Fibroblast of skin of left quadriceps (primary cell): ENCODE measurements at regions not wholly inside any gene's neighbourhood (a gene's known extent, or its start where the extent isn't known, plus 50 kb on each side); places are given as distances from the start of the nearest gene placed in this dataset.

Source experiments
- DNase-seq, 2 experiments: peaks; one replicate each; pipeline ENCODE4 v3.0.0-alpha.2; 2013; ENCODE audit warnings: low read depth in 2 of 2

DNA sequence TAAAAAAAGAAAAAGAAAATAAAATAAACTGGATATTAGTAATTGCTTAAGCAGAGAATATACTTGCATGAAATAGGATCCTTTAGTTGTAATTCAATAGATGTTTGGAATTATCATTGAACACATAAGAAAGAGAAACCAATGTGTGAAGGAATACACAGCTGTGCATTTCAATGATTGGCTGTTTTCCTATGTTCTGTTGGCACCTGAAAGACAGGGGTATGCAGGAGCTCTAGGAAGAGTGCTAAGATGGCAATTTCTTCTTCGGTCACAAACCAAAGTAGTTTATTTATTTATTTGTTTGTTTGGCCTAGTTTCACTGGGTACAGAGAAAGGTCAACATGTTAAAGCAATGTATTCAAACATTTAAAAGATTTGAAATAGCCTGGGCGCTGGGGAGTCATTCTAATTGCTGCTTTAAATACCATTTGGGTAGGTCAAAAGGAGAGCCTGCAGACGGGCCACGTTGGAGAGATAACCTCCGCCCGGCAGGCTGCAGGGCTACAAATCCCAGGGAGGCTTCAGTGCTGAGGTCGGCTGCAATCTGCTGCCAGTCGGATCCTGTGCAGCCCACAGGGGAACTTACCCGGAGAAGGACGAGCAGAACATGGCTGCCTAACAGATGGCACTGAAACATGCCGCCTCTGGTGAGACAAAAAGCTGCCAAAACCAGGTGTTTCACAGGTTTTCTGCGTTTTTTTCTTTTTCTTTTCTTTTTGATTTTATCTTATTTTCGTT is 154.2 kb upstream of the TYRP1 start:
- DNase-seq = no peak

DNA sequence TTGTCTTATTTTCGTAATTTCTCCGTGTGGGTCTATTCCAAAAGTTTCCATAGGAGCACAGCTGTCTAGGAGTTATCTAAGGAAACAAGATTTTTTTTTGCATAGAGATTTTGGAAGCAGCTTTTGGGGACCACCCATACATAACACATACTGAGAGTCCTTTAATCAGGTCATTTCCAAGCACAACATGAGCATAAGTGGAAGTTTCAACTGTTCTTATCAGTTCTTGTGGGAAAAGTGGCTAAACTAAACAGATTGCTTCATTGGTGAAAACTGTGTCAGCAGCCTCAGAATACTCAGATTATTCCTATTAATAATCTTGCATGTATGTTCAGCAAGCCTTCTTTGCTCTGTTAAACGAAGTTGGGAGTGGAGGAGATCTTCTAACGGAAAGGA is 153.6 kb upstream of the TYRP1 start:
- DNase-seq = no peak

DNA sequence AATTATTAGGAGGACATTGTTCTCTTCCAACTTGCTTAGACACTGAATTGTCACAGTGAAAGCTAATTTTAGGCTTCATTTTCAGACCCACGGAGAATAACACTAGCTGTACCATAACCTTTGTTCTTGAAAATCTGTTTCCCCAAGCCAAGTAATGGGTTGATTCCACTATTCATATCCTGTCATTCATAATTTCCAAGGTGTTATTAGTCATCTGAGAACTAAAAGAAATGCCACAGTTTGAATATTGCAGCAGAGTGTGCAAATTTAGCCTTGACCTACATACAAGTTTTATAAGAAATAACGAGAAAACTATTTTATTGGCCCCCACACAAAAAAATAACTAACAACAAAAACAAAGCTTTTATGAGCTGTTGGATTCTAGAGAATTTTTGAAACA is 148.5 kb upstream of the TYRP1 start:
- DNase-seq = no peak

DNA sequence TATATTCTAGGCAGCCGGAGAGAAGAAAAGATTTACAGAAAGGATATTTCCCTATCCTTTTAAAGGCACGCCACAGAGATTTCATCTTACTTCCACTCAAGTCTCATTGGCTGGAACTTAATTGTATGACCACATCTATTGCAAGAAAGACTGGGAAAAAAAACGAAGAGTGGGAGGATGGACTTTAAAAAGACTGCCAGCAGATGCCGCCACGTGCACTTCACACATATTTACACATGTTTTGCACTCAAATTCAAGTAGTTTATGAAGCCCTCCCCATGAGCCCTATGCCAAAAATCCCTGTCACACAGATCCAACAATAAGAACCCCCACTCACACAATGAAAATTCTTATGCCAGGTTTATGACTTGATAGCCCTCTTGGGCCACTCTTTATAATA is 138.5 kb upstream of the TYRP1 start:
- DNase-seq = no peak

DNA sequence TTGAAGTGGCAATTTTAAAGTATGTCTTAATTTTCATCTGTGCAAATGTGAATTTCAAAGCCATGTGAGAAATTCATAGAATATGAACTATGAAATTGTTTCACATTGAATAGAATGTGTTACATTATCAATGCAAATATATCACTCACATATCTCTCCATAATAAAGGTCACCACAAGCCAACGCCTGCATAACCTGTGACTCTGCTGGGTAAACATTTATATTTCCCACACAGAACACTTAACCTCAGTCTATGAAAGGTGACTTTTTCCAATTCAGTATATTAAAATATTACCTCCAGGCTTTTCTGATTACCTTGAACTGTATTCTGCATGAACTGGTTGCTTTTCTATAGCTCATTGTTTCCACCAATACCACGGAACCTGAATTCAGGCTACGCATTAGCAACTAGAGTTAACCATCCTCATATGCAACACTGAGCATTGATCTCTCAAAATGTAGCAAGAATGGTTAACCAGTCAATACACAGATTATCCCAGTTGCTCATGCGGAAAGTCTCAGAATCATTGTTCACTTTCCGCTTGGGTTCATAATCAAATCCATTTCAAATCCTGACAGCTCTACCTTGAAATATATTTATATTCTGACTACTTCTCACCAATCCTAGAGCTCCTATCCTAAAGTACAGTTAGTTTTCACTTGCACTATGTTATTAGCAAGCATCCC is 126.6 kb upstream of the TYRP1 start:
- no peak for DNase-seq

DNA sequence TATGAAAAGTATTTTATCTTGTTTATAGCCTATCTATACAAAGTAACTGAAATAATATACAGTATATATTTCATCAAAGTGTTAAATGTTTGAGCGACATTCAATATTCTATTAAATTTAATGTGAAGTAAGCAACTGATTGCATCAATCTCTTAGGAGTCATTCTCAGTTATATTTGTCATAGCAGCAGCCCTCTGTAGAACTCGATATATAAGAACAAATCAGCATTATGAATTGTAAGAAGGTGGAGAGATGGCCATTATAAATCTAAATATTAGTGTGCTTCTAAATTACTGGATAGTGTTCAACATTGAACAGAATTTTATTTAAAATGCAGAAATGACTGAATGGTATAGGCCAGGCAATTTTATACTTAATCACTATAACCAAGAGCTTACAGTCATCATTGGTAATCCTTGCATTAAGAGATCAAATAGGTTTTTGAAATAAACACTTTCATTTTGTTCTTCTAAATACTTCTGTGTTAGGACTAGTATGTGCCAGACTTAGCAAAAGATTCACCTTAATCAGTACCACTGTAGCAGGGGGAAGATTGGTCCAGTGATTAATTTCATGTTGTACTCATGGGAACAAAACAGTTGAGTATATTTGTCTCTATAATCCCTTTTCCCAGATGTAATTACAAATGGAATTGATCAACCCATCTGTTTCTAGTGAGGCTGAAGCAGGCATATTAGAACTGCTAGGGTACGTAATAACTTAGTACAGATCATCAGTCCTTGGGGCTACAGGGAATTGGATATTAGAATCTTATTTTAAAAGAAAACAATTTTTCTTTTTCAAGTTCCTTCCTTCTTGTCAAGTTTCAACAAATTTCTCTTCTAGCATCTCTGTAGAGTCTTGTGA is 108.3 kb upstream of the TYRP1 start:
- no peak for DNase-seq

DNA sequence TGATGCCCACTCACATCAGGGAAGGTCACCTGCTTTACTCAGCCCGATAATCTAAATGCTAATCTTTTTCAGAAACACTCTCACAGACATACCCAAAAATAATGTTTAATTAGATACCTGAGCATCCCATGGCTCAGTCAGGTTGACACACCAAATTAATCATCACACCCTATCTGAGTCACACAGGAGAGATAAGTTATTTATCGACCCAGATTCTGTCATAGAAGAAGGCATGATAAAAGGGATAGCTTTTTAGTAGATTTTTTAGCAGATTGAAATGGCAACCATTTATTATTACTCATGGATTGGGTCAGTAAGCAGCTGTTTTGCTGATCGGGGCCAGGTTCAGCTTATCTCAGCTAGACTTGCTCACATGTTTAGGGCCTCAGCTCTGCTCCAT is 97.8 kb upstream of the TYRP1 start:
- no peak for DNase-seq

DNA sequence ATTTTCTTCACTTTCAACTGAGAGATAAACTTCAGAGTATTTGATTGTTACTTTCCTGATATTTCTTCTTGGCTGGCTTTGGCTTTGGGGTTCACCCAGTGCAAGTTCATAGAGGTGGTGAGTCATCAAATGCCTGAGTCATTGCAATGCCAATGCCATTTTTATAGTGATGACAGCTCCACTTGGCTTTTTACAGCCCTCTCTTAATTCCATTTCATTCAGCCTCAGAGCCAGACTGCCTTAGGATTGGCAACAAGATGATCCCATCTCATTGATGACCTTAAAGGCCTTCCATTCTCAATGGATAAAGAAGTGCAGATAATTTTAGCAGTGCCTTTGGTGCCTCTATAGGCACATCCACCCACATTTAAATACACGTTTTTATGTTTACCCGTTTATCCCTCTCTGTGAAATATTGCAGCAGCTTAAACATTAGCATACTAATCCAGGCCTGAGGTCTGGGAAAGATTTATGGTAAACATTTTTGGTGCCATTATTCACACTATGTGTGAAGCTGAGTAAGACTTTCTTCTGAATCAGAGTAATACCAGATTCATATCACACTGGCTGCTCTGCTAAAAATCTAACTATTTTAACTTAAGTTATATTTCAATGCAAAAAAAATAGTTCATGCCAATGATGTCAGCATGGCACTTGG is 88.9 kb upstream of the TYRP1 start:
- peak; percentile 18 to 20 for DNase-seq

DNA sequence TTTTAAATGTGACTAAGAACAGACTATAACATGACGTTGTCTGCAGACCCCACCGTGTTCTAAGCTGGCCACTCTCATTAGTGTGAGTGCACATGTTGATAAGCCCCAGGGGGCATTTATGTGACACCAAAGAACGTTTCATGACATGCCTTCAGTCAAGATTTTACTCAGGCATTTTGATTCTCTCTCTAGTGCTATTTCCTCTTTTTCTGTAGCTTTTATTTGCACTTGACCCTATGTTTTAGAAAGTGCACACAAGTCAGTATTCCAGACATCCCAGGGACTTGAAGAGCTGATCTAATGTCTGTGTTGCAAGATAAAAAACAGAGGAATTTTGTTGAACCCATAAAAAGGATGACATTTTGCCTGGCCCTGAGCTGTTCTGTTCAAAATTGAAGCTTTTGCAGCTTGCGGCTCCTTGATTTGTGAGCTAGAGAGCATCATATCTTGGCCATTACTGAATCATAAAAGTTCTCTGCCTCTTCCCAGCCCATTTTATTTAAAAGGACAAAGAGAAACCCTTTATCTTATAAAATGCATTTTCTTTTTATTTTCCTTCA is 80.9 kb upstream of the TYRP1 start:
- no peak for DNase-seq

DNA sequence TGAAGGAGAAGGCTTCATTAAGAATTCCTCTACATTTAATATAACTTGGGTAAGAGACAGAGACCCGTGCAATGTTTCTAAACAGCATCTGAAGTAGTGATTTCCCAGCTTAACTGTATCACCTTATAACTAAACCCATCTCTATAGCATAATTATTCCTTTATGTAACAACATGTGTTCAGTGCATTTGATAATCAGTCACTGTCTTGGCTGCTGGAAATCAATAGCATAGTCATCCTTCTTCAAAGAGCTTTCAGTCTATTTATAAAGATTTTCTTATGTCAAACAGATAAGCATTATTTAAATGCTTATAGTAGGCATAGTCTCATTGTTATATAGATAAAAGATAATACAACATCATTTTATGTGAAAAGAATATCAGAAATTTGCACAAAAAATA is 80.1 kb upstream of the TYRP1 start:
- no peak for DNase-seq

DNA sequence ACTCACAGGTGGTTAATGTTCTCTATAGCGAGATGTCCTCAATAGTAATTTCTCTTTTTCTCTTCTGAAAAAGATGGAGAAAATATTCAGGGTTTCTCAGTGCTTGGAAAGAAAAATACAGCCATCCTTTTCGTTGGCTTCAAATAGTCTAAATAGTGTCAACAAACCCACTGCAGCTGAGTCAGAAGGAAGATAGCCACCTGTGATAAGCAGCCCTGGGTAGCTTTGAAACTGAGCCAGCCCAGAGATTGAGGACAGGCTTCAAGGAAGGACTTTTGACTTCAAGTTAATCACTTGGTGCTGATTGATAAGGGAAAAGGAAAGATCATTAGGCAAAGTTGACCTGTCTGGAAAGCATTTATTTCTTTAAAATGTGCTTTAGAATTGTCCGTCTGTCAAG is 78.7 kb upstream of the TYRP1 start:
- no peak for DNase-seq

DNA sequence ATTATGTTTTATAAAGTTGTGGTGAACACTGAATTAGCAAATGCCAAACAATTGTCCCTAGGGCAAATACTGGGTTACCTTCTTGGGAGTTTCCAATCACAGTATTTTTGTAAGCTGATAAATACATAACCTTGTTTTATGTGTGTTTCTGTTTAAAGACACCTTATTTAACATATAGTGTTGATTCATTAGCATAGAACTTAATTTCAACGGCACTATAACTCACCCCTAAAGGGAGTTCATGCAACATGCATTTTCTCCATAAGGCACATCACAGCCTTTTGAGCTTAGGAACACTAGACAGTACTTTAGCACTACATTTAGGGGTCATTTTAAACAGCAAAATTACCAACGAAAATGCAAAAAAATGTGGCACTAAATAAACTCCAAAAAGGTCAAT is 74.2 kb upstream of the TYRP1 start:
- DNase-seq = no peak

DNA sequence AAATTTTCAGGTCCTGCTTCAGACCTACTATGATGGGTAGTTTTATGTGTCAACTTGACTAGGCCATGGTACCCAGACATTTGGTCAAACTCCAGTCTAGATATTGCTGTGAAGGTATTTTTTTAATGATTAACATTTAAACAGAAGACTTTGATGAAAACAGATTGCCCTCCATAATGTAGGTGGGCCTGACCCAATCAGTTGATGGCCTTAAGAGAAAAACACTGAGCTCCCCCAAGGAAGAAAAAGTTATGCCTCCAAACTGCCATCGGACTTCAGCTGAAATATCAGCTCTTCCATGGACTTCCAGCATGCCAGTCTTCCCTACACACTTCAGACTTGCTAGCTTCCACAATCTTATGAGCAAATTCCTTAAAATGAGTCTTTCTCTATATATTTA is 67.3 kb upstream of the TYRP1 start:
- DNase-seq = no peak

DNA sequence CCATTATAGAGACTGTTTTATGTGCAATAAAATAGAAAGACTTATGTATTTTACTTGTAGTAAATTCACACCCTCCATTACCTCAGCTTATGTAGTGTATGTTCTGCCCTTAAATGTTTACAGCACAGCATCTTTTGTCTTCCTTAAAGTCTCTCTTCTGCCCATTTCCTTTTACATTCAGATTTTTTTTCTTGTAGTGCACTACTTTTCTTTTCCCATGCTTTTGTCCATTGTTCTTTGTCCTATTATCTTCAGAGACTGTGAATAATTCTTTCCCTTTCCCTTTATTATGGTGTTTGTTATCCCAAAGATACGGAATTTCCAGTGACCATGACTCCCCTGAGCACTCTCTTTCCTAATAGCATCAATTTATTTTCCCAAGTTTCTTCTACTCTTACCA is 66.1 kb upstream of the TYRP1 start:
- no peak for DNase-seq

DNA sequence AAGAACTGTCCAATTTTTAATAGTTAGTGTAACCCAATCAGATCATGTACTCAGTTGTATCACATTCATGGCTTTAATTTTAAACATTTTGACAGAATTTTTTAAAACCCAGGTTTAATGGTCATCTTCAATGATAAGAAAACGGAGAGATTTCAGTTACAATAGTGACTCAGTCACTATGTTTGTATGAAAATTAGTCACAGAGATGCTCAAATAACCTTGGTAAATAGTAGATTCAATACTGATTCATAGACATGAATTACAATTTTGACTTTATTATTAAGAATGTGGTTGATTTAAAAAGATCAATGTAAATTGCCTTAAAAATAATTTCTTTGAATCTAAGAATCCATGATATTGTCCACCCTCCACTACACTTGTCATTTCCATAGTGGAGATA is 64.6 kb upstream of the TYRP1 start:
- DNase-seq = no peak

DNA sequence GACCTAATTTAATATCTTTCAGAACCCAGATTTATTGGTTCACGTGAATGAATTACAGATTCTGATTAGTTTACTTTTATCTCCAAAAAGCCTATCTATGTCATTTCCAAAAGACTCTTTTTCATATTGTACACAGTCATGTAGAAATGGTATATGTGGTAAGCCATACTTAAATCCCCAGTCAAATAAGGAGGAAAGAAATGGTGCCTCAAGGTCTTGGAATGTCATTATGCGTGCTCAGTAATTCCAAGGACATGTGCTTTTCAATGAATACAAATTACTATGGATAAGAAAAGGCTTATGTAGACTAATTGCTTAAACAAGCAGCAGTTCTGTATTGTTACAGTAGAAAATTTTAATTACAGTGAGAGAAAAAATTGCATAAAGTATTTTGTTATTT is 64.1 kb upstream of the TYRP1 start:
- DNase-seq = no peak

DNA sequence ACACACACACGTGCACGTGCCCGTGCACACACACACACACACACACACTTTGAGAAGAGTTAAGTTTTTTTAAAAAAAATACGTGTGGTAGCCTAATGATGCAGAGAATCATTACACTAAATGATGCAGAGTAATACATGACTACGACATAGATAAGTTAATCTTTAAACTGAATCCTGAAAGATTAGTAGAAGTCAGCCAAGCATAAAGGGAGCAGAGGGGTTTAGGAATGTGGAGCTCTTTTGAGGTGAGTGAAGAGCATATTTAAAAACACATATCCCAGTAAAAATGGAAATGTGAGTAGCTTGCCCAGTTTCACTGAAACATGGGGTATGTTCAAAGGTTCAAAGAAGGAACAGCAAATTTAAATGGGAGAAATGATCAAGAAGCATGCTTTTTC is 61.3 kb upstream of the TYRP1 start:
- DNase-seq = no peak

DNA sequence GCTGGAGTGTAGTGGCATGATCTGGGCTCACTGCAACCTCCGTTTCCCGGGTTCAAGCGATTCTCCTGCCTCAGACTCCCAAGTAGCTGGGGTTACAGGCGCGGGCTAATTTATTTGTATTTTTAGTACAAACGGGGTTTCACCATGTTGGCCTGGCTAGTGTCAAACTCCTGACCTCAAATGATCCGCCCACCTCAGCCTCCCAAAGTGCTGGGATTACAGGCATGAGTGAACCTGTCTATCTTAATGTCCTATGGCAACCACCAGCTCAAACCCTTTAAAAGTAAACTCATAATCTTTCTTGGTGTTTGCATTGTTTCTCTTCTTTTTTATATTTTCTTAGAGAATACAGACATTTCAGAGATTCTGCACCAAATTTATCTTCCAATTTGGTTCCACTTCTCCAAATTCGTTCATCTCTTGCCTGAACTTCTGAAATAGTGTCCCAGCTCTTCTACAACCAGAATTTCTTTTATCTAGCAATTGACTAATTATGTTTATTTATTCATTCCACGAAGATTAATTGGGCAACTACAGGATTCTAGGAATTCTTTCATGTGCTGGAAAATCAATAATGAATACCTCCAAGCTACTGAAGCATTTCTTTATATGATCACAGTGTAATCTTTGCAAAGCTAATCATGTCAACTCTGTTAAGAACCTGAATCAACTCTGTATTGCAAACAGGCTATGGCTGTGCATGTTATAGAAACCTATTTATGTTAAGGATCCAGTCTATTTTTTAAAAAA is 60.0 kb upstream of the TYRP1 start:
- DNase-seq = no peak

DNA sequence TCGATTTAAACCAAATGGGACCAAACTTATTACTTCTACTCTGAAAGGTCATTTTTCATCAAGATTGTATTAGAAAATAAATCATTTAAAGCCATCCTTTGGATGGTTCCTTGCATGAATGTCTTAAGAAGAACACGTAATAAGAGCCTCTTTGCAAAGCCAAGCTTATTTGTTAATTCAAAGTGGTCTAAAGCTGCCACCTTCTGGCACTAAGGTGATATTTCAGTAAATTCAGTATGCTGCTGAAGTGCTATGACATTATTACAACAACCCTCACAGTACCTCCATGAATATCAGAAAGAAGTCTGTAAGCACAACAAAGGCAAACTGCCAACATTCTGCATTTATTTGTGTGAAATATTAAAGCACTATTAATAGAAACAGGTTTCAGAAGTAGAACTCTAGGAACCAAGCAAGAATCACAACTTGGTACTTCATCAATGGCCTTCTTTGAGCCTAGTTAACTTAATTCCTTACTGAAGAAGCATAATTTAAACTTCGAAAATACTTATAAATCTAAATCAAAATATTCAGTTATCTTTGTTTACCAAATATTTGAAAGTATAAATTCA is 53.1 kb upstream of the TYRP1 start:
- peak; percentile 16 to 34 for DNase-seq

DNA sequence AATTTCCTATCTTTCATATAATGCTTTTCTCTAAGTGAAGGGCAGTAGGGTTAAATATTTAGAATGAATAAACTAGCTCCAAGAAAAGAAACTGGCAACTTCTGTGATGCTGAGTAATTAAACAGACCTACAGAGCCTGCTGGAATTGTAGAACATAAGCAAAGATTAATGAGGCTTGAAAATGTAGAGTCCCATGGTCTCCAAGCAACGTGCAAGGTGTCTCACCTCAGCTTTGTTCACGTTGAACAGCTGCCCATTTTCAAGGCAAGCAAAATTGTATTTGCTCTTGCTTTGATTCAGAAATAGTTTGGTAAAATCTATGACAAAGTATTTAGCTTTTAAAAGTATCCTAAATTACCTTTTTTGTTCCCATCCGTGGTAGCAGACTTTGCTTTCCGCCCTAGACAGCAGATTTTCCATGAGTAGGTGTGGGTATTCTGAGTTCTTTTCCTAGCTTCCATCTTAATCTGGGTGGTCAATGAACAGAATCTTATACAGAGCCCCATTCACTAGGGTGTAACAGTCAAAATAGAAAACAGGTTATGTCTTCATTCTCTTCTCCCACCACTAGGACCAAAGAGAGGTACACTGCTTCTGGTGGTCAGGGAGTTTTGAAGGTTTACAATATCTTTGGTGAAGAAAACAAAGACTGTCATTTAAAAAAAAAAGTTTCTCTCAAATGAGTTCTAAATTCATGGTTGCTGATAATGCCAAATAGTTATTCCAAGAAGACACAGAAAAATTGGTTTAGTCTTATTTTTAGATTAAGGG is 52.1 kb upstream of the TYRP1 start:
- no peak for DNase-seq
